HG03025 (cell line): ENCODE measurements at regions not wholly inside any gene's neighbourhood (a gene's known extent, or its start where the extent isn't known, plus 50 kb on each side); places are given as distances from the start of the nearest gene placed in this dataset.
"Not testable (repeated sequence)": the region's sequence is repeated elsewhere in the genome, so short reads cannot be mapped to it uniquely, and the experiment has no call there.

Source experiments
- ATAC-seq: cut with Tn5 transposase; IDR thresholded peaks from one replicate; pipeline ENCODE4 v1.9.1; 2021; ENCODE audit warnings: mild to moderate bottlenecking, moderate library complexity; ENCODE audit not compliant: unreplicated experiment, low FRiP score

GRCh38 chr6:165769884-165770283 lies 106.8 kb upstream of the PDE10A start:
- no peak for ATAC-seq

DNA sequence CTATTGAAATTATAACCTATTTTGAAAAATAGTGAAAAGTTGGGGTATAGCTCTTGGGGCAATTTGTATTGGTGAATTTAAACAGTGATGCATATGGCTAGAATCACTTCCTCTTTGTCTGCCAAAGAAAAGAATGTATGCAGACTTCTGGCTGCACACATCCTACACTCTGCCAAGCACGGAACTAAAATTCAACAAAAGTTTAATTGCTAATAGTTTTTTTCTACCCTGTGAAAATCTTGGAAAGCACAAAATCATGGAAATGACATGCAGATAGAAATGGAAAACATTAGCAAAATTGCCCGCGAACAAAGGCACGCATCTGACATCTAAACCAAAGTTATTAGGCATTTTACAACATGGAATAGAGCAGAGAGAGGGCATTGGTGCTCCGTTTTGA lies 106.4 kb upstream of the PDE10A start:
- no peak for ATAC-seq

DNA sequence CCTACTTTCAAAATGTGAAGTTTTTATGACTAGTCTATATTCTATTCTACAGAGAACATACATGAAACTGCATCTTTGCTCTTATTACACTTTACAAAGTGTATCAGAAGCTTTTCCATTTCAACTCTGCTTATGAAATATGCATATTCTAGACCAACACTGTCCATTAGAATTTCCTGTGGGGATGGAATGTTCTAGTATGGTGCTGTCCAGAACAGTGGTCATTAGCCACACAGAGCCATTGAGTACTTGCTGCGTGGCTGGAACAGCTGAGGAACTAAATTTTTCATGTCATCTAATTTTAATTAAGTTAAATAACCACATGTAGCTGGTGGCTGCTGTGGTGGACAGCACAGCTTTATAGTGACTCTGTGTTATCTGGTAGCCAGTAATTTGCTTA lies 105.9 kb upstream of the PDE10A start:
- no peak for ATAC-seq

DNA sequence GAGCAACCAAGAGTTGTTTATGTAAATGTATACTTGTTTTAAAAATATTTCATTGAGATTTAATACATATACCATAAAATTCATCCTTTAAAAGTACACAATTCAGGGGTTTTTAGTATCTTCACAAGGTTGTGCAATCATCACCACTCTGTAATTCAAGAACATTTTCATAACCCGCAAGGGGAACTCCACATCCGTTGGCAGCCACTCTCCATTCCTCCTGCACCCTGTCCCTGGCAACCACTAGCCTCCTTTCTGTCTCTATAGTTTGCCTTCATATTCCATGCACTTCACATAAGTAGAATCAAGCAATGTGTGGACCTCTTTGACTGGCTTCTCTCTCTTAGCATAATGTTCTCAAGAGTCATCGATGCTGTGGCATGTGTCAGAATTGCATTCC lies 104.2 kb upstream of the PDE10A start:
- ATAC-seq = no peak

DNA sequence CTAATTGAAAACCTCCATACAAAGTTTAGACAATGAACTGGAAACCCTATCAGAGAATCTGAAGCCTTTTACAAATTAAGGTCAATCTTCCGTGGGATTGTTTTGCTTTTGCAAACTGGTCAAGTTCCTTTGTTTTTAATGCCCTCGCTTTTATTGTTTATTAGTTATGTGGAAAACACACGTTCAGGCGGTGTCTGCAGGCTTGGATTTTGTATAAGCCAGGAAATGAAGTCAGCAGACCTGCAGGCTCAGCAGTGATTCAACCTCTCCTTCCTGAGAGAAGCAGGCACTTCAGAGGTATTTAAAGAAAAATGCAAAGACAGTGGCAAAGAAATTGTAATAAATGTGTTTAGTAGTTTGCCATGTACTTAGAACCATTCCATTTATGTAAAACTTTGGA lies 103.4 kb upstream of the PDE10A start:
- ATAC-seq = no peak

- no peak for ATAC-seq
These were observed 103.0 kb upstream of the PDE10A start for GRCh38 chr6:165766026-165766425.

GRCh38 chr6:165765256-165765655 lies 102.2 kb upstream of the PDE10A start:
- not testable (repeated sequence) for ATAC-seq

GRCh38 chr6:165762876-165763275 lies 99.8 kb upstream of the PDE10A start:
- ATAC-seq = no peak

DNA sequence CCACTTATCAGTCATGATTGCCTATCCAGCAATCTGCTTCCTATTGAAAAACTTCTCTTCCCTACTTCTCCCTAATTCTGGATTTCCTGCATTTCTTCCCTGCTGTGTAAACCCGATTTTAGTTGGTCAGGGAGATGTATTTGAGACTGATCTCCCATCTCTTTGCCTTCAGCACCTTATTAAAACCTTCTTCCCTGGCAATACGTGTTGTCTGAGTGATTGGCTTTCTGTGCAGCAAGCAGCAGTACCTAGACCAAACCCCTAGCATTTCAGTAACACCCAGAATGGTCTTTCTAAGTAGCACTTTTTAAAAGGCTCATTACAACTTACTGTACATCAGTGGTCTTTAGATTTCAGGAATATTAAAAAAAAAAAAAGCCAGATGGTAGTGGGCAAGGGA lies 99.1 kb upstream of the PDE10A start:
- no peak for ATAC-seq

- ATAC-seq = no peak
These were observed 97.8 kb upstream of the PDE10A start for GRCh38 chr6:165760803-165761185.

DNA sequence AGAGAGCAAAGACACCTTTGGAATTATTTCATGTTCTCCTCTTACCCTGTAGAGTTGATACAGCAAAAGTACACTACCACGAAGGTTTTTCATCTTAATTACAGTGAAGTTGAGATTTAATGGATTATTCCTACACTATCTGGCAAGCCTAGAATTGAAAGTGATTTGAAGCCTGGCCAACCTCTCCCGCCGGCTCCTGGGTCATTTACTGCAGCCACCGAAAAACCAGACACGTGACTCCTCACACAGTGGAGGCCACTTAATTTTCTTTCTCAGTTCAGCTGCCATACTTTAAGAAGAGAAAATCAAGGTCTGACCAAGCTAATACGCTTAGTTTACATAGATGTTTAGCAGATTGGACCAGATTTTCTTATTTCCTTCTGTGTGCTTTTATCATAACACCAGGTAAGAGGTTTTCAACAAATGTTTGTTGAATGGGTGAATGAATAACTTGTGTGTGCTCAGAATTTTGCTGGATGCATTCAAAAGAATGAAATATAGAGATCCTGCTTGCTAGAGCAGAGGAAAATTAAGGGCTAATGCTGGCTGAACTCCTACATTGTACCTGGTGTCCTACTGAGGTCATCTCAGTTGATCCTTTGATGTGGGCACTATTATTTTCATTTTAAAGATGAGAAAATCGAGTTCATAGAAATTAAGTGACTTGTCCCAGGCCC lies 97.2 kb upstream of the PDE10A start:
- no peak for ATAC-seq

- no peak for ATAC-seq
These were observed 95.4 kb upstream of the PDE10A start for GRCh38 chr6:165758441-165758840.

DNA sequence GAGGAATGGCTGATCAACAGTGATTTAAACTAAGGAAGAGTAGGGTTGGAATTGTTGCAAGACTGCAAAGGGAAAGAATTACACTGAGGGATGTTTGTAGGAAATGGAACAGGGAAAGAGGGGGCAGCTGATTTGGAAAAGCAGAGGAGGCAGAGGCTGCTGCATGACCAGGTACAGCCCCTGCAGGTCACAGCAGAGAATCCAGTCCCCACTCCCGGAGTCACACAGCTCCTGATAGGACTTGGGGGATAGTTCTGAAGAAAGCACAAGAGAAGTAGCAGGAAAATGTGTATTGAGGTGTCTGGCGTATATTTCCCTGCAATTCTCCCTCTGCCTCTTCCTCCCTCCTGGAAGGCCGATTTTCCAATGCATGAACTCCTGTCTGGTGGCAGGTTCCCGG lies 92.5 kb upstream of the PDE10A start:
- ATAC-seq = no peak

- ATAC-seq = no peak
These were observed 90.5 kb upstream of the PDE10A start for GRCh38 chr6:165753506-165753905.

DNA sequence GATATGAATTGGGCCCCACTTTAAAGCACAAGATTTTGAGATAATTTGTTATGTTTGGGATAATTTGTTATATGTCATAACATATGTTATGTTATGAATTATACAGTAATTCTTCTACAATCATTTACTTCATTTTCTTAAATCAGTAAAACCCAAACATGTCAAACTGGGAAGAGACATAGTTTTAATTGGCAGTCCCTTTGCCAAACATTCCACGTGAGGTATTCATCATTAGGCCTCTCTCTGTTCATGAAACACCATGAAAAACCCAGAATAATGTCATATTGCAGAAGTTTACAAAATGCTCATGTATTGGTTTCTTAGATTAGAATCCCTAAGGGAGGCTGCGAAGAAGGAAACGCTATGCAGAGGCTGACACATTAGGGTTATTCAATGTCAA lies 89.4 kb upstream of the PDE10A start:
- ATAC-seq = no peak

GRCh38 chr6:165751486-165751885 lies 88.4 kb upstream of the PDE10A start:
- no peak for ATAC-seq

DNA sequence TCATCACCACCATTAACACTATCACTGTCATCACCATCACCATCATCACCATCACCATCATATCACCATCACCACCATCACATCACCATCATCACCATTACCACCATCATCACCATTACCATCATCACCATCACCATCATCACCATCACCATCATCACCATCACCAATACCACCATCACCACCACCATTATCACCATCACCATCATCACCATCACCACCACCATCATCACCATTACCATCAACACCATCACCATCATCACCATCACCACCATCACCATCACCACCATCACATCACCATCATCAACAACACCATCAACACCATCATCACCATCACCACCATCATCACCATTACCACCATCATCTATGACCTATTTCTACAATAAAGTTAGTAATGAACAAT lies 86.1 kb upstream of the PDE10A start:
- no peak for ATAC-seq

DNA sequence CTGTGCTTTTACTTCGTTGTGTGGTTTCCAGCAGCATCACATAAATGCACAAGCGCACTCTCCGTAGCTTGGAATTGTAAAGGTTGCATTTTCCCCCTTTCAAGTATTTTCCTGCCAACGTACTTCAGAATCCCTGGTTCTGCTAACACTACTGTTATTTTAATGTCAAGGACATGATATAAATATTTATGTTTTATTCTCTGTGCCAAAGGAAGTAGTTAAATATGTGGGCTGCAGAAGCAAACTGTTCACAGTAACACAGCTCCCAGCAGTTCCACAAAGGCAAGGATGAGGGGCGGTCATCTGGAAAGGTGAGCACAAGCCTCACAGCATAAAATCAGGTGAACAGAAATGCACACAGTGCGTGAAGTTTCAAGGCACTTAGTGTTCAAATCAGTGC lies 85.3 kb upstream of the PDE10A start:
- no peak for ATAC-seq

DNA sequence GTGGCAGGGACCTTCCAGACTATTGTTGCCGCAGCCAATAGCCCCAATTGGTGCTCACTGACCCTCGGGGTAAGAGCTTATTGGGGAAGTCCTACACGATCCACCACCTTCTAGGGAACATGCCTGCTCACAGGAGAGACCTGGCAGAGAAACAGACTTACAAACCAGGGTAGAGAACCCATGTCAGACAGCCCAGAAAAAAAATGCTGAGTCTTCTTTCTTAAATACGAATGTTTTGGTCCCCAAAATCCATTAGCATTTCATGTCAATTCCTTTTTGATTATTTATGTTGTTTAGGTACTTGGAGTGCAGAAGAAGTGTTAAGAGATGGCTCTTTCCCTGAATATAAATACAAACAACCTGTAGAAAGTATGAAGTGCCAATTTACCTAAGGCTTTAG lies 84.9 kb upstream of the PDE10A start:
- ATAC-seq = no peak

- ATAC-seq = no peak
These were observed 83.3 kb upstream of the PDE10A start for GRCh38 chr6:165746331-165746730.

GRCh38 chr6:165745492-165745891 lies 82.5 kb upstream of the PDE10A start:
- no peak for ATAC-seq

DNA sequence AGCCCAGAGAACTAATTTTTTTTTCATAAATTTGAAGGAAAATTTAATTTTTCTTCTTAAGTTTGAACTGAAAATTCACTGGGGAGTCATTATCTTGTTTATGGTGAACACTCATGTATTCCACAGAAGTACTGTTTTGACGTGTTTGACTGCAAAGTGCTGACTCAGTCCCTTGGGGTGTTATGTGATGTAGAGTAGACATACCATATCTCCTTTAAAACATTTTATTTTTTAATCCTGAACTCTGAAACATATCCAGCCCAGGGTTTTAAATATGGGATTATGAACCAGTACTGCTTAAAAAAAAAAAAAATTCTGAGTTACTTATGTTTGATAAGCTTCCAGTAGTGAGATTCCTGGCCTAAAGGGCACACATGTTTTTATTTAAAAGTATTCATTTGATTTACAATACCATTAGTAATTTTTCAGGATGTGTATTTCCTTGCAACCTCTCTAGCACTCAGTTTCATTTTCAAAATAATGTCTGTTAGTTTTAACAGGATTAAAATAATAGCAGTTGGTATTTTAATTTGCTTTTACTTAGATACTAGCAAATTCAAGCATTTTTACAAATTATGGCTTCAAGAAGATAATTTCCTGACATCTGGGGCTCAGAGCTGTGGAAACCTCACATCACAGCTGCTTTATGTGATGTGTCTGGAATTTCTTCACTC lies 81.7 kb upstream of the PDE10A start:
- ATAC-seq = no peak
